ENCODE measurements at regions not wholly inside any gene's neighbourhood (a gene's known extent, or its start where the extent isn't known, plus 50 kb on each side); places are given as distances from the start of the nearest gene placed in this dataset.

GRCh38 chr19:23855676-23856075, 59.0 kb upstream of the ZNF726 start:
- H3K27ac Mint-ChIP-seq: no peak overlapping the region
- H3K4me1 Mint-ChIP-seq (ENCODE audit: low read depth): no peaks in the 10 kb centered on the region
- H3K27me3 Mint-ChIP-seq (ENCODE audit: low read depth): no peaks in the 10 kb centered on the region
- peaks cover 77% of the 10 kb centered on the region for H3K9me3 Mint-ChIP-seq
- DNase-seq (ENCODE audit: low spot score): no peak
- H3K4me3 Mint-ChIP-seq: no peak overlapping the region
- no peaks in the 10 kb centered on the region for H3K36me3 Mint-ChIP-seq (ENCODE audit: low read depth)

GRCh38 chr19:23851966-23852365, 62.7 kb upstream of the ZNF726 start:
- Mint-ChIP-seq H3K27me3 (ENCODE audit: low read depth) (no peaks in the 10 kb centered on the region), H3K4me3 (no peak overlapping the region), H3K36me3 (ENCODE audit: low read depth) (no peaks in the 10 kb centered on the region), H3K4me1 (ENCODE audit: low read depth) (no peaks in the 10 kb centered on the region), H3K9me3 (peaks cover 89% of the 10 kb centered on the region), H3K27ac (no peak overlapping the region)
- DNase-seq (ENCODE audit: low spot score): no peak

- Mint-ChIP-seq H3K27ac (no peak overlapping the region), H3K4me1 (ENCODE audit: low read depth) (no peaks in the 10 kb centered on the region), H3K4me3 (no peak overlapping the region), H3K36me3 (ENCODE audit: low read depth) (peaks cover 4% of the 10 kb centered on the region), H3K27me3 (ENCODE audit: low read depth) (no peaks in the 10 kb centered on the region), H3K9me3 (peaks cover 65% of the 10 kb centered on the region)
- DNase-seq (ENCODE audit: low spot score): no peak
Measured at GRCh38 chr19:23832717-23833327, 74.1 kb upstream of the ZNF681 start.

DNA sequence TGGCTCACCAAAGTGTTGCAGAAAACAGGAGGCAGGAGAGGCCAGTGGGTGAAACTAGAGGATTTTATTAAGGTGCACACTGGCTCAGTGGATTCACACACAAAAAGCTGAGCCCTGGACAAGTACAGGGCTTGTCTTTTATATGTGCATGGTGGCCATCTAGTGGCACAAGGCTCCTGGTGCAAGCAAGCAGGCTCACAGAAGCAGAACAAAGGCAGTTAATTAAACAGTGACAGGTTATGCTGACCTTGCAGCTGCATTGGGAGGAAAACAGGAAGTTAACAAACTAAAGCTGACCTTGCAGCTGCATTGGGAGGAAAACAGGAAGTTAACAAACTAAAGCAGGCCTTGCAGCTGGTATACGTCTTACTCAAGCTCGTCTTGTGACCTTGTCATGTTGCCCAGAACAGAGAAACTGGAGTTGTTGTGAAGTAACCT, 65.3 kb upstream of the ZNF681 start:
- H3K4me3 Mint-ChIP-seq: no peak overlapping the region
- no peaks in the 10 kb centered on the region for H3K27me3 Mint-ChIP-seq (ENCODE audit: low read depth)
- H3K27ac Mint-ChIP-seq: no peak overlapping the region
- H3K9me3 Mint-ChIP-seq: peaks cover 46% of the 10 kb centered on the region
- H3K4me1 Mint-ChIP-seq (ENCODE audit: low read depth): no peaks in the 10 kb centered on the region
- DNase-seq (ENCODE audit: low spot score): no peak
- H3K36me3 Mint-ChIP-seq (ENCODE audit: low read depth): no peaks in the 10 kb centered on the region

DNA sequence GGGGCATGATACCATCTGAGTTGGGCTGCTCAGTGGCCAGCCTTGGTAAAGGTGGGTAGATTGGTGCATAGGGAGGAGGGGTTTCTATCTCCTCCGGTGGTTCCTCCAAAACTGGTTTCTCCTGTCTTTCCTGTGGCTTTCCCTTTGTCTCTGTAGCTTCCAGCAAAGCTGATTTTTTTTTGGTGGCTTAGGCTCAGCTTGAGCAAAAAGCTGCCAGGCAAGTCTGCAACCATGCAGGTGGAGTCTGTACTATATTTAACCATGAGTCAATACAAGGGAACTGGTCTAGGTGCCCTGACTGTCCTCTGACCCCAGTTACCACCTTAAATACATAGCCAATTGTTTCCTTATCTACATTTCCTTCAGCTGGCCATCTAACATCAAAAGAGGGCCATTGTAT, 64.0 kb upstream of the ZNF681 start:
- peaks cover 53% of the 10 kb centered on the region for H3K9me3 Mint-ChIP-seq

DNA sequence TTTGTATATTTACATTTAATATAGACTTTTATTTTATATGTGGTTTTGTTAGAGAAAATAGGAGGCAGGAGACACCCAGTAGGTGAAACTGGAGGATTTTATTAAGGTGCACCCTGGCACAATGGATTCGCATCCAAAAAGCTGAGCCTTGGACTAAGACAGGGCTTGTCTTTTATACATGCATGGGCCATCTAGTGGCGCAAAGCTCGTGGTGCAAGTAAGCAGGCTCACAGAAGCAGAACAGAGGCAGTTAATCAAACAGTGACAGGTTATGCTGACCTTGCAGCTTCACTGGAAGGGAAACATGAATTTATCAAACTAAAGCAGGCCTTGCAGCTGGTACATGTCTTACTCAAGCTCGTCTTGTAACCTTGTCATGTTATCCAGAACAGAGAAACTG, 58.8 kb upstream of the ZNF681 start:
- Mint-ChIP-seq H3K27ac (no peak overlapping the region), H3K9me3 (peaks cover 39% of the 10 kb centered on the region), H3K36me3 (ENCODE audit: low read depth) (peaks cover 2% of the 10 kb centered on the region), H3K4me3 (no peak overlapping the region), H3K4me1 (ENCODE audit: low read depth) (no peaks in the 10 kb centered on the region), H3K27me3 (ENCODE audit: low read depth) (no peaks in the 10 kb centered on the region)
- no peak for DNase-seq (ENCODE audit: low spot score)

More for the DNA sequence above, 64.0 kb upstream of the ZNF681 start:
- Mint-ChIP-seq H3K27ac (no peak overlapping the region), H3K36me3 (ENCODE audit: low read depth) (no peaks in the 10 kb centered on the region), H3K4me3 (no peak overlapping the region), H3K4me1 (ENCODE audit: low read depth) (no peaks in the 10 kb centered on the region), H3K27me3 (ENCODE audit: low read depth) (no peaks in the 10 kb centered on the region)
- DNase-seq (ENCODE audit: low spot score): no peak

- peaks cover 10% of the 10 kb centered on the region for H3K36me3 Mint-ChIP-seq (ENCODE audit: low read depth)
- no peaks in the 10 kb centered on the region for H3K27me3 Mint-ChIP-seq (ENCODE audit: low read depth)
- H3K4me1 Mint-ChIP-seq (ENCODE audit: low read depth): no peaks in the 10 kb centered on the region
- no peak overlapping the region for H3K27ac Mint-ChIP-seq
- peaks cover 43% of the 10 kb centered on the region for H3K9me3 Mint-ChIP-seq
- H3K4me3 Mint-ChIP-seq: no peak overlapping the region
- DNase-seq (ENCODE audit: low spot score): no peak
Measured at GRCh38 chr19:23810496-23810895, 51.8 kb upstream of the ZNF681 start.

All from T-helper 2 cell treated with Interferon-gamma antibody and Interleukin-4, amounts not matched to agents 5 μg/mL and 100 μg/mL, for 36 hours (primary cell).